T-helper 1 cell treated with Interleukin-12 subunit alpha and Interleukin-12 subunit beta and Interleukin-4 antibody, amounts not matched to agents 30 μg/mL and 1 μg/mL, for 36 hours (primary cell): ENCODE measurements at regions not wholly inside any gene's neighbourhood (a gene's known extent, or its start where the extent isn't known, plus 50 kb on each side); places are given as distances from the start of the nearest gene placed in this dataset.

Experiments used
- H3K27ac Mint-ChIP-seq: one replicate; pipeline ENCODE4 v1.8.0; 2021; ENCODE audit warnings: mild to moderate bottlenecking, mixed read lengths
- H3K27me3 Mint-ChIP-seq: one replicate; pipeline ENCODE4 v1.8.0; 2021; ENCODE audit warnings: low read depth, mixed read lengths
- H3K36me3 Mint-ChIP-seq: one replicate; pipeline ENCODE4 v1.8.0; 2021; ENCODE audit warnings: low read depth, mixed read lengths
- H3K4me1 Mint-ChIP-seq: one replicate; pipeline ENCODE4 v1.8.0; 2021; ENCODE audit warnings: low read depth, mixed read lengths
- H3K4me3 Mint-ChIP-seq: one replicate; pipeline ENCODE4 v1.8.0; 2021; ENCODE audit warnings: mild to moderate bottlenecking, moderate library complexity, mixed read lengths
- H3K9me3 Mint-ChIP-seq: one replicate; pipeline ENCODE4 v1.8.0; 2021; ENCODE audit warnings: mixed read lengths

GRCh38 chr2:9739531-9739964 lies 103.7 kb upstream of the TAF1B start:
- H3K4me1 Mint-ChIP-seq: peaks cover 40% of the 10 kb centered on the region
- H3K36me3 Mint-ChIP-seq: no peaks in the 10 kb centered on the region
- H3K4me3 Mint-ChIP-seq: peak overlapping the region; percentile 66
- peak overlapping the region; percentile 90 for H3K27ac Mint-ChIP-seq
- H3K9me3 Mint-ChIP-seq: peaks cover 8% of the 10 kb centered on the region
- H3K27me3 Mint-ChIP-seq: peaks cover 10% of the 10 kb centered on the region

- H3K4me1 Mint-ChIP-seq: peaks cover 31% of the 10 kb centered on the region
- no peaks in the 10 kb centered on the region for H3K36me3 Mint-ChIP-seq
- no peak overlapping the region for H3K4me3 Mint-ChIP-seq
- H3K9me3 Mint-ChIP-seq: peaks cover 3% of the 10 kb centered on the region
- H3K27me3 Mint-ChIP-seq: peaks cover 10% of the 10 kb centered on the region
- no peak overlapping the region for H3K27ac Mint-ChIP-seq
These were observed 102.7 kb upstream of the TAF1B start for GRCh38 chr2:9740382-9741073.

- no peak overlapping the region for H3K4me3 Mint-ChIP-seq
- peaks cover 26% of the 10 kb centered on the region for H3K4me1 Mint-ChIP-seq
- peak overlapping the region; percentile 36 for H3K27ac Mint-ChIP-seq
These were observed 102.2 kb upstream of the TAF1B start for GRCh38 chr2:9741110-9741509.

GRCh38 chr2:9742601-9743000 lies 100.7 kb upstream of the TAF1B start:
- Mint-ChIP-seq H3K9me3 (peaks cover 3% of the 10 kb centered on the region), H3K36me3 (no peaks in the 10 kb centered on the region)

More at GRCh38 chr2:9741110-9741509, 102.2 kb upstream of the TAF1B start:
- H3K36me3 Mint-ChIP-seq: no peaks in the 10 kb centered on the region
- H3K27me3 Mint-ChIP-seq: peaks cover 10% of the 10 kb centered on the region
- peaks cover 3% of the 10 kb centered on the region for H3K9me3 Mint-ChIP-seq

GRCh38 chr2:9744256-9745004 lies 98.8 kb upstream of the TAF1B start:
- H3K4me1 Mint-ChIP-seq: peaks cover 14% of the 10 kb centered on the region
- no peak overlapping the region for H3K27ac Mint-ChIP-seq
- peaks cover 3% of the 10 kb centered on the region for H3K9me3 Mint-ChIP-seq
- H3K36me3 Mint-ChIP-seq: no peaks in the 10 kb centered on the region
- H3K27me3 Mint-ChIP-seq: peaks cover 10% of the 10 kb centered on the region
- no peak overlapping the region for H3K4me3 Mint-ChIP-seq

More at GRCh38 chr2:9742601-9743000, 100.7 kb upstream of the TAF1B start:
- peaks cover 14% of the 10 kb centered on the region for H3K4me1 Mint-ChIP-seq
- H3K27ac Mint-ChIP-seq: no peak overlapping the region
- no peak overlapping the region for H3K4me3 Mint-ChIP-seq
- peaks cover 10% of the 10 kb centered on the region for H3K27me3 Mint-ChIP-seq

- Mint-ChIP-seq H3K4me1 (peaks cover 15% of the 10 kb centered on the region), H3K4me3 (no peak overlapping the region), H3K9me3 (peaks cover 3% of the 10 kb centered on the region), H3K27me3 (peaks cover 10% of the 10 kb centered on the region), H3K27ac (no peak overlapping the region), H3K36me3 (no peaks in the 10 kb centered on the region)
These were observed 97.9 kb upstream of the TAF1B start for GRCh38 chr2:9745153-9745899.

GRCh38 chr2:9747396-9747795 lies 95.9 kb upstream of the TAF1B start:
- no peaks in the 10 kb centered on the region for H3K27me3 Mint-ChIP-seq
- no peaks in the 10 kb centered on the region for H3K36me3 Mint-ChIP-seq
- H3K4me1 Mint-ChIP-seq: peaks cover 34% of the 10 kb centered on the region
- H3K9me3 Mint-ChIP-seq: no peaks in the 10 kb centered on the region
- H3K4me3 Mint-ChIP-seq: no peak overlapping the region
- no peak overlapping the region for H3K27ac Mint-ChIP-seq

- Mint-ChIP-seq H3K4me3 (no peak overlapping the region), H3K9me3 (no peaks in the 10 kb centered on the region), H3K36me3 (no peaks in the 10 kb centered on the region), H3K27me3 (no peaks in the 10 kb centered on the region), H3K27ac (no peak overlapping the region), H3K4me1 (peaks cover 41% of the 10 kb centered on the region)
These were observed 94.7 kb upstream of the TAF1B start for GRCh38 chr2:9748577-9748976.

- Mint-ChIP-seq H3K9me3 (no peaks in the 10 kb centered on the region), H3K4me1 (peaks cover 50% of the 10 kb centered on the region), H3K27ac (no peak overlapping the region), H3K4me3 (no peak overlapping the region), H3K36me3 (no peaks in the 10 kb centered on the region), H3K27me3 (peaks cover 4% of the 10 kb centered on the region)
These were observed 93.6 kb upstream of the TAF1B start for GRCh38 chr2:9749546-9750223.

- Mint-ChIP-seq H3K27me3 (peaks cover 11% of the 10 kb centered on the region), H3K27ac (peak overlapping the region; percentile 38), H3K36me3 (no peaks in the 10 kb centered on the region), H3K9me3 (no peaks in the 10 kb centered on the region), H3K4me3 (no peak overlapping the region), H3K4me1 (peaks cover 55% of the 10 kb centered on the region)
These were observed 92.8 kb upstream of the TAF1B start for GRCh38 chr2:9750224-9751215.

- Mint-ChIP-seq H3K36me3 (no peaks in the 10 kb centered on the region), H3K4me3 (no peak overlapping the region), H3K9me3 (no peaks in the 10 kb centered on the region), H3K27ac (no peak overlapping the region), H3K27me3 (peaks cover 21% of the 10 kb centered on the region), H3K4me1 (peaks cover 56% of the 10 kb centered on the region)
These were observed 91.4 kb upstream of the TAF1B start for GRCh38 chr2:9751831-9752230.

- Mint-ChIP-seq H3K4me1 (peaks cover 60% of the 10 kb centered on the region), H3K27ac (peak overlapping the region; percentile 98), H3K27me3 (peaks cover 28% of the 10 kb centered on the region), H3K9me3 (no peaks in the 10 kb centered on the region), H3K36me3 (no peaks in the 10 kb centered on the region), H3K4me3 (peak overlapping the region; percentile 88)
These were observed 90.6 kb upstream of the TAF1B start for GRCh38 chr2:9752441-9753275.

- Mint-ChIP-seq H3K4me1 (peaks cover 58% of the 10 kb centered on the region), H3K27me3 (peaks cover 33% of the 10 kb centered on the region), H3K4me3 (peak overlapping the region; percentile 88), H3K36me3 (no peaks in the 10 kb centered on the region), H3K9me3 (no peaks in the 10 kb centered on the region), H3K27ac (peak overlapping the region; percentile 98)
These were observed 90.0 kb upstream of the TAF1B start for GRCh38 chr2:9753276-9753600.
